HEK293 (cell line): ENCODE measurements at regions not wholly inside any gene's neighbourhood (a gene's known extent, or its start where the extent isn't known, plus 50 kb on each side); places are given as distances from the start of the nearest gene placed in this dataset.

Experiments
- CTCF ChIA-PET: fragments of 350-600 bp; formaldehyde crosslinking; extraction: SDS; loops from one replicate; lab custom pipeline; 2021; ENCODE audit warnings: antibody characterized with exemption; lab: Yijun Ruan, JAX
- POLR2A ChIA-PET: fragments of 300-600 bp; formaldehyde crosslinking; extraction: SDS; loops from one replicate; lab custom pipeline; 2020; ENCODE audit warnings: antibody characterized with exemption, inconsistent platforms; lab: Yijun Ruan, JAX
- H3K27ac ChIP-seq: fragments of 200-500 bp; sonication (Bioruptor generic); 2 replicates; pipeline ENCODE4 v1.5.1; 2014; ENCODE audit warnings: low read depth, low read length, control low read depth, inconsistent platforms; ENCODE audit errors: extremely low read depth
- H3K36me3 ChIP-seq, 2 experiments: fragments of 200-500 bp in 1 of 2; sonication (Bioruptor generic) in 1 of 2; 1 replicate in 1 of 2; 2 replicates in 1 of 2; pipeline ENCODE4 v1.5.1; 2014 to 2017; ENCODE audit warnings: inconsistent platforms in 2 of 2, low read length in 2 of 2; ENCODE audit not compliant: control insufficient read depth in 2 of 2, insufficient read depth in 1 of 2
- H3K4me1 ChIP-seq: fragments of 200-500 bp; sonication (Bioruptor generic); 2 replicates; pipeline ENCODE4 v1.5.1; 2014; ENCODE audit warnings: mild to moderate bottlenecking, low read length, inconsistent platforms; ENCODE audit not compliant: control insufficient read depth, insufficient read depth
- H3K4me3 ChIP-seq: 2 replicates; pipeline ENCODE4 v1.5.1; 2011; ENCODE audit warnings: low read depth, mild to moderate bottlenecking, control low read depth, low read length, moderate library complexity
- H3K9me3 ChIP-seq: fragments of 200-500 bp; sonication (Bioruptor generic); 2 replicates; pipeline ENCODE4 v1.5.1; 2014; ENCODE audit warnings: low read depth, low read length, inconsistent platforms; ENCODE audit not compliant: control insufficient read depth, insufficient read depth
- FEZF1 ChIP-seq: fragments of 450-650 bp; formaldehyde crosslinking; IDR thresholded peaks from 2 replicates; pipeline ENCODE4 v1.5.1; 2016; ENCODE audit warnings: missing biosample characterization, missing genetic modification characterization
- IKZF3 ChIP-seq: fragments of 450-650 bp; IDR thresholded peaks from 2 replicates; pipeline ENCODE4 v1.5.0; 2018; ENCODE audit warnings: missing biosample characterization, mild to moderate bottlenecking, missing genetic modification characterization, moderate library complexity
- KLF10 ChIP-seq: fragments of 450-650 bp; IDR thresholded peaks from 2 replicates; pipeline ENCODE4 v1.5.1; 2018; ENCODE audit warnings: missing biosample characterization, mild to moderate bottlenecking, missing genetic modification characterization
- KLF16 ChIP-seq: fragments of 450-650 bp; formaldehyde crosslinking; IDR thresholded peaks from 2 replicates; pipeline ENCODE4 v1.5.1; 2017; ENCODE audit warnings: missing biosample characterization, missing genetic modification characterization
- KLF9 ChIP-seq: fragments of 450-650 bp; formaldehyde crosslinking; IDR thresholded peaks from 2 replicates; pipeline ENCODE4 v1.5.1; 2016; ENCODE audit warnings: missing biosample characterization, missing genetic modification characterization, low read depth
- MEIS1 ChIP-seq: sonication (generic); formaldehyde crosslinking; IDR thresholded peaks from 2 replicates; pipeline ENCODE4 v1.8.1; 2022; ENCODE audit warnings: missing genetic modification reagents, mild to moderate bottlenecking, borderline replicate concordance
- PRDM1 ChIP-seq: fragments of 450-650 bp; formaldehyde crosslinking; IDR thresholded peaks from 2 replicates; pipeline ENCODE4; 2016; ENCODE audit warnings: missing biosample characterization, missing genetic modification characterization
- REST ChIP-seq: fragments of 450-650 bp; formaldehyde crosslinking; IDR thresholded peaks from 2 replicates; pipeline ENCODE4 v1.5.1; 2016; ENCODE audit warnings: missing biosample characterization, missing genetic modification characterization
- SCRT1 ChIP-seq: fragments of 450-650 bp; formaldehyde crosslinking; IDR thresholded peaks from 2 replicates; pipeline ENCODE4 v1.5.1; 2016; ENCODE audit warnings: missing biosample characterization, missing genetic modification characterization, borderline replicate concordance
- ZEB2 ChIP-seq: fragments of 450-650 bp; formaldehyde crosslinking; IDR thresholded peaks from 2 replicates; pipeline ENCODE4 v1.5.1; 2016; ENCODE audit warnings: missing biosample characterization, missing genetic modification characterization
- ZFHX2 ChIP-seq: fragments of 450-650 bp; formaldehyde crosslinking; conservative IDR thresholded peaks from 2 replicates; pipeline ENCODE4 v1.5.1; 2016; ENCODE audit warnings: missing biosample characterization, missing genetic modification characterization
- ZFP41 ChIP-seq: fragments of 450-650 bp; formaldehyde crosslinking; IDR thresholded peaks from 2 replicates; pipeline ENCODE4 v1.5.1; 2016; ENCODE audit warnings: missing biosample characterization, missing genetic modification characterization, borderline replicate concordance
- ZNF138 ChIP-seq: fragments of 450-650 bp; formaldehyde crosslinking; IDR thresholded peaks from 2 replicates; pipeline ENCODE4 v1.5.1; 2016; ENCODE audit warnings: missing biosample characterization, missing genetic modification characterization, borderline replicate concordance
- ZNF23 ChIP-seq: fragments of 450-650 bp; formaldehyde crosslinking; IDR thresholded peaks from 2 replicates; pipeline ENCODE4 v1.5.1; 2016; ENCODE audit warnings: missing biosample characterization, missing genetic modification characterization, borderline replicate concordance
- ZNF311 ChIP-seq: fragments of 450-650 bp; formaldehyde crosslinking; IDR thresholded peaks from 2 replicates; pipeline ENCODE4 v1.5.1; 2017; ENCODE audit warnings: missing biosample characterization, missing genetic modification characterization, borderline replicate concordance
- ZNF335 ChIP-seq: fragments of 450-650 bp; formaldehyde crosslinking; conservative IDR thresholded peaks from 2 replicates; pipeline ENCODE4 v1.5.1; 2016; ENCODE audit warnings: missing biosample characterization, missing genetic modification characterization
- ZNF521 ChIP-seq: fragments of 450-650 bp; formaldehyde crosslinking; IDR thresholded peaks from 2 replicates; pipeline ENCODE4 v1.5.1; 2017; ENCODE audit warnings: missing biosample characterization, mild to moderate bottlenecking, missing genetic modification characterization
- ZNF571 ChIP-seq: fragments of 450-650 bp; formaldehyde crosslinking; IDR thresholded peaks from 2 replicates; pipeline ENCODE4 v1.5.0; 2017; ENCODE audit warnings: missing biosample characterization, missing genetic modification characterization
- ZNF621 ChIP-seq: fragments of 450-650 bp; formaldehyde crosslinking; IDR thresholded peaks from 2 replicates; pipeline ENCODE4 v1.5.1; 2017; ENCODE audit warnings: missing biosample characterization, missing genetic modification characterization
- ZNF624 ChIP-seq: fragments of 450-650 bp; formaldehyde crosslinking; IDR thresholded peaks from 2 replicates; pipeline ENCODE4 v1.5.1; 2017; ENCODE audit warnings: missing biosample characterization, missing genetic modification characterization
- ZNF654 ChIP-seq: fragments of 450-650 bp; formaldehyde crosslinking; IDR thresholded peaks from 2 replicates; pipeline ENCODE4 v1.5.1; 2016; ENCODE audit warnings: low read depth, missing biosample characterization, missing genetic modification characterization
- ZNF664 ChIP-seq: fragments of 450-650 bp; formaldehyde crosslinking; IDR thresholded peaks from 2 replicates; pipeline ENCODE4 v1.5.1; 2016; ENCODE audit warnings: missing biosample characterization, missing genetic modification characterization
- ZNF677 ChIP-seq: fragments of 450-650 bp; IDR thresholded peaks from 2 replicates; pipeline ENCODE4 v1.5.0; 2018; ENCODE audit warnings: missing biosample characterization, mild to moderate bottlenecking, missing genetic modification characterization, moderate library complexity
- ZNF704 ChIP-seq: fragments of 450-650 bp; formaldehyde crosslinking; IDR thresholded peaks from 2 replicates; pipeline ENCODE4 v1.5.1; 2016; ENCODE audit warnings: missing biosample characterization, missing genetic modification characterization
- ZNF76 ChIP-seq: fragments of 450-650 bp; formaldehyde crosslinking; IDR thresholded peaks from 2 replicates; pipeline ENCODE4; 2016; ENCODE audit warnings: low read depth, missing biosample characterization, missing genetic modification characterization, borderline replicate concordance
- ZNF777 ChIP-seq: fragments of 450-650 bp; formaldehyde crosslinking; IDR thresholded peaks from 2 replicates; pipeline ENCODE4 v1.5.1; 2017; ENCODE audit warnings: missing biosample characterization, missing genetic modification characterization, borderline replicate concordance
- ZNF843 ChIP-seq: fragments of 450-650 bp; formaldehyde crosslinking; IDR thresholded peaks from 2 replicates; pipeline ENCODE4 v1.5.1; 2016; ENCODE audit warnings: missing biosample characterization, missing genetic modification characterization
- TF ChIP-seq, protein P1 (sequence below): IDR thresholded peaks from 2 replicates; pipeline ENCODE4 v1.6.1; 2011; ENCODE audit warnings: mild to moderate bottlenecking, low read depth, low read length, borderline replicate concordance
- TF ChIP-seq, protein P2 (sequence below): fragments of 450-650 bp; formaldehyde crosslinking; IDR thresholded peaks from 2 replicates; pipeline ENCODE4 v1.5.1; 2016; ENCODE audit warnings: missing biosample characterization, missing genetic modification characterization, borderline replicate concordance

GRCh38 chr18:76208678-76209306 is 286.2 kb downstream of the ZNF516 start:
- TF ChIP-seq, protein P1, sequence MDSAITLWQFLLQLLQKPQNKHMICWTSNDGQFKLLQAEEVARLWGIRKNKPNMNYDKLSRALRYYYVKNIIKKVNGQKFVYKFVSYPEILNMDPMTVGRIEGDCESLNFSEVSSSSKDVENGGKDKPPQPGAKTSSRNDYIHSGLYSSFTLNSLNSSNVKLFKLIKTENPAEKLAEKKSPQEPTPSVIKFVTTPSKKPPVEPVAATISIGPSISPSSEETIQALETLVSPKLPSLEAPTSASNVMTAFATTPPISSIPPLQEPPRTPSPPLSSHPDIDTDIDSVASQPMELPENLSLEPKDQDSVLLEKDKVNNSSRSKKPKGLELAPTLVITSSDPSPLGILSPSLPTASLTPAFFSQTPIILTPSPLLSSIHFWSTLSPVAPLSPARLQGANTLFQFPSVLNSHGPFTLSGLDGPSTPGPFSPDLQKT, result no peak
- TF ChIP-seq ZNF777 (tag by site-specific recombination) (no peak), SCRT1 (no peak), ZFP41 (tag by site-specific recombination) (no peak), REST (no peak), FEZF1 (no peak), KLF16 (tag by site-specific recombination) (no peak), MEIS1 (CRISPR knock-in tag) (no peak), ZEB2 (tag by site-specific recombination) (no peak), ZNF138 (no peak), ZNF677 (tag by site-specific recombination) (no peak), KLF9 (tag by site-specific recombination) (no peak), ZNF624 (tag by site-specific recombination) (no peak), KLF10 (tag by site-specific recombination) (no peak), ZNF664 (tag by site-specific recombination) (no peak), ZNF335 (tag by site-specific recombination) (no peak), IKZF3 (tag by site-specific recombination) (no peak)
- TF ChIP-seq, protein P2, sequence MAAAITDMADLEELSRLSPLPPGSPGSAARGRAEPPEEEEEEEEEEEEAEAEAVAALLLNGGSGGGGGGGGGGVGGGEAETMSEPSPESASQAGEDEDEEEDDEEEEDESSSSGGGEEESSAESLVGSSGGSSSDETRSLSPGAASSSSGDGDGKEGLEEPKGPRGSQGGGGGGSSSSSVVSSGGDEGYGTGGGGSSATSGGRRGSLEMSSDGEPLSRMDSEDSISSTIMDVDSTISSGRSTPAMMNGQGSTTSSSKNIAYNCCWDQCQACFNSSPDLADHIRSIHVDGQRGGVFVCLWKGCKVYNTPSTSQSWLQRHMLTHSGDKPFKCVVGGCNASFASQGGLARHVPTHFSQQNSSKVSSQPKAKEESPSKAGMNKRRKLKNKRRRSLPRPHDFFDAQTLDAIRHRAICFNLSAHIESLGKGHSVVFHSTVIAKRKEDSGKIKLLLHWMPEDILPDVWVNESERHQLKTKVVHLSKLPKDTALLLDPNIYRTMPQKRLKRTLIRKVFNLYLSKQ, result no peak
- no peaks in the 10 kb centered on the region for H3K4me1 ChIP-seq
- POLR2A ChIA-PET, result no interaction called here
- H3K36me3 ChIP-seq, result no peaks in the 10 kb centered on the region
- no peaks in the 10 kb centered on the region for H3K9me3 ChIP-seq
- CTCF ChIA-PET, result interaction anchor here (0.7 to 1.0 kb wide), 2 partner anchors 23 to 47 kb away, joined by 3 to 4 read pairs; no protein-coding TSS in a partner anchor
- H3K27ac ChIP-seq, result no peak overlapping the region
- no peak overlapping the region for H3K4me3 ChIP-seq

DNA sequence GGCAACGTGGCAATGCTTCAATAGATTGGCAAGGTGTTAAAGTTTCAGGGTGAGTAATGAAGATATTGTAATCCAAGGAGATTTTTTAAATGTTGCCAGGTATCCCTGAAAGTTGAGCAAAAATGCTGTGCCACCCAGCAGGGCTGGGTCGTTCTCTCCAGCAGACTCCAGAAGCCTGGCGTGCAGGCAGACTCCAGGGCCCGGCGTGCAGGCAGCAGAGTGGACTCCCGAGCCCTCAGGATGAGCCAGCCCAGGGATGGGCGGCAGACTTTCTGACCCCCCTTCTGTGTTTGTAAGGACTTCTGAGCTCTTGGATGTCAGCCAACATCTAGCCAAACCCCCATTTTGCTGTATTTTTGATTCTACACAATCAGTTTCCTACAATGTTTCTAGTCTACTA is 289.1 kb downstream of the ZNF516 start:
- Histone ChIP-seq H3K4me3 (no peak overlapping the region), H3K4me1 (no peaks in the 10 kb centered on the region), H3K9me3 (no peaks in the 10 kb centered on the region), H3K36me3 (no peaks in the 10 kb centered on the region), H3K27ac (no peak overlapping the region)
- ChIA-PET POLR2A (no interaction called here), CTCF (no interaction called here)
- no peak for TF ChIP-seq ZNF843 (tag by site-specific recombination)
- no peak for TF ChIP-seq ZNF521
- no peak for TF ChIP-seq PRDM1
- no peak for TF ChIP-seq ZNF704
- TF ChIP-seq ZNF571 (tag by site-specific recombination), result no peak
- TF ChIP-seq, protein P1, result no peak
- TF ChIP-seq ZNF621 (tag by site-specific recombination), result no peak
- no peak for TF ChIP-seq ZFHX2
- TF ChIP-seq ZNF311 (tag by site-specific recombination), result no peak
- no peak for TF ChIP-seq ZNF76 (tag by site-specific recombination)
- TF ChIP-seq ZNF654 (tag by site-specific recombination), result no peak
- no peak for TF ChIP-seq ZNF23 (tag by site-specific recombination)
